ENCODE measurements at regions not wholly inside any gene's neighbourhood (a gene's known extent, or its start where the extent isn't known, plus 50 kb on each side); places are given as distances from the start of the nearest gene placed in this dataset.

DNA sequence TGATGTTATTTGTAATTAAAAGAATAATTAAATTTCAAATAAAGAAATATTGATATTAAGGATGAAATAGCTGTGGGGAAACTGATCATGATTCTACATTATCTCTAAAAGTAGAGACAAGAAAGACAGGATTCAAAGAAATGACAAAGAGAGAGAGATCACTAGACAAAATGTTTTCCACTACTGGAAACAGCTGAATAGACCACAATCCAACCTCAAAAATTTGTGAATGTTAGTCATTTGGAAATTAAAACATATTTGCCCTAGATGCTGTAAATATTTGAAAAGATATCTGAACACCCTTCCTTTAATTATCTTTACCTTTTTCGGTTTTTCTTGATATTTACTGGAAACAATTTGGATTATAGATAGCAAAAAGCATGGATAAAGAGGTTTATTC, 414.9 kb downstream of the CENPC start:
- ChIA-PET CTCF (no interaction called here), POLR2A (no interaction called here)
- Histone ChIP-seq H3K4me3 (ENCODE audit: low read depth, low read length) (no peak overlapping the region), H3K27me3 (ENCODE audit: control insufficient read depth, insufficient read depth, low read length) (no peaks in the 10 kb centered on the region), H3K27ac (ENCODE audit: low read depth, low read length) (no peak overlapping the region), H3K9me3 (ENCODE audit: control insufficient read depth, insufficient read depth, low read length) (no peaks in the 10 kb centered on the region; the same call in 1 of the 2 replicates)
- TF ChIP-seq, protein P1, sequence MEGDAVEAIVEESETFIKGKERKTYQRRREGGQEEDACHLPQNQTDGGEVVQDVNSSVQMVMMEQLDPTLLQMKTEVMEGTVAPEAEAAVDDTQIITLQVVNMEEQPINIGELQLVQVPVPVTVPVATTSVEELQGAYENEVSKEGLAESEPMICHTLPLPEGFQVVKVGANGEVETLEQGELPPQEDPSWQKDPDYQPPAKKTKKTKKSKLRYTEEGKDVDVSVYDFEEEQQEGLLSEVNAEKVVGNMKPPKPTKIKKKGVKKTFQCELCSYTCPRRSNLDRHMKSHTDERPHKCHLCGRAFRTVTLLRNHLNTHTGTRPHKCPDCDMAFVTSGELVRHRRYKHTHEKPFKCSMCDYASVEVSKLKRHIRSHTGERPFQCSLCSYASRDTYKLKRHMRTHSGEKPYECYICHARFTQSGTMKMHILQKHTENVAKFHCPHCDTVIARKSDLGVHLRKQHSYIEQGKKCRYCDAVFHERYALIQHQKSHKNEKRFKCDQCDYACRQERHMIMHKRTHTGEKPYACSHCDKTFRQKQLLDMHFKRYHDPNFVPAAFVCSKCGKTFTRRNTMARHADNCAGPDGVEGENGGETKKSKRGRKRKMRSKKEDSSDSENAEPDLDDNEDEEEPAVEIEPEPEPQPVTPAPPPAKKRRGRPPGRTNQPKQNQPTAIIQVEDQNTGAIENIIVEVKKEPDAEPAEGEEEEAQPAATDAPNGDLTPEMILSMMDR (IDR thresholded peaks at IDR 0.05; ENCODE audit: low read depth, low read length) = no peak
- no peak for DNase-seq (ENCODE audit: low read depth, low spot score)

GRCh38 chr4:67126570-67126969, 418.7 kb downstream of the CENPC start:
- TF ChIP-seq, protein P1 (IDR thresholded peaks at IDR 0.05; ENCODE audit: low read depth, low read length) = no peak
- CTCF ChIA-PET = no interaction called here
- no peaks in the 10 kb centered on the region for H3K9me3 ChIP-seq (ENCODE audit: control insufficient read depth, insufficient read depth, low read length)
- H3K27ac ChIP-seq (ENCODE audit: low read depth, low read length) = no peak overlapping the region
- H3K27me3 ChIP-seq (ENCODE audit: control insufficient read depth, insufficient read depth, low read length) = no peaks in the 10 kb centered on the region
- H3K4me3 ChIP-seq (ENCODE audit: low read depth, low read length) = no peak overlapping the region
- POLR2A ChIA-PET = no interaction called here
- no peak for DNase-seq (ENCODE audit: low read depth, low spot score)

DNA sequence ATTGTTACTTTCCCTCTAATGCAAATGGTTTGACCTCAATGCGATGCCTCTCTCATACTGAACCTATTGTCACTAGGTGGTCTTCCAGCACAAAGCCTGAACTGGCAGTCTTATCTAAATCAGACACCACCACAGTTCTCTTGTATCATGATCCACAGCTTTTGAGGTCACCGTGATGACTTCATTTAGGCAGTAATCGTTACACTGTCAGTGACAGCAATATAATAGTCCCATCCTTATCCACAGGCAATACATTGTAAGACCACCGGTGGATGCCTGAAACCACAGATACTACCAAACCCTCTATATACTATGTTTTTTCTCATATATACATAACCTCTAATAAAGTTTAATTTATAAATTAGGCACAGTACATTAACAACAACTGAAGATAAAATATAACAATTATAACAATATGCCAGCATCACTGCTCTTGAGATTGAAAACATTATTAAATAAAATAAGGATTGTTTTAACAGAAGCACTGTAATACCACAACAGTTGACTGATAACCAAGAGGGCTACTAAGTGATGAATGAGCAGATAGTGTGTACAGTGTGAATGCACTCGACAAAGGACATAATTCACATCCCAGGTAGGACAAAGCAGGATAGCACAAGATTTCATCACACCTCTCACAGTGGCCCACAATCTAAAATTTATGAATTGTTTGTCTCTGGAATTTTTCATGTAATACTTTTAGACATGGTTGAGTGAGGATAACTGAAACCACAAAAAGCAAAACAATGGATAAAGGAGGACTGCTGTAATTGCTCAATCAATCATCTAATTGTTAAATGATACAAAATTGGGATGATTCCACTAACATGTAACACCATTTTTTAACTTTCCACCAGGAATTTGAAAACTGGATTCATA, 419.4 kb downstream of the CENPC start:
- TF ChIP-seq, protein P1 (IDR thresholded peaks at IDR 0.05; ENCODE audit: low read depth, low read length) = no peak
- no peaks in the 10 kb centered on the region for H3K9me3 ChIP-seq (ENCODE audit: control insufficient read depth, insufficient read depth, low read length)
- no peak for DNase-seq (ENCODE audit: low read depth, low spot score)
- CTCF ChIA-PET = no interaction called here
- no peak overlapping the region for H3K4me3 ChIP-seq (ENCODE audit: low read depth, low read length)
- no peak overlapping the region for H3K27ac ChIP-seq (ENCODE audit: low read depth, low read length)
- POLR2A ChIA-PET = no interaction called here
- no peaks in the 10 kb centered on the region for H3K27me3 ChIP-seq (ENCODE audit: control insufficient read depth, insufficient read depth, low read length)

DNA sequence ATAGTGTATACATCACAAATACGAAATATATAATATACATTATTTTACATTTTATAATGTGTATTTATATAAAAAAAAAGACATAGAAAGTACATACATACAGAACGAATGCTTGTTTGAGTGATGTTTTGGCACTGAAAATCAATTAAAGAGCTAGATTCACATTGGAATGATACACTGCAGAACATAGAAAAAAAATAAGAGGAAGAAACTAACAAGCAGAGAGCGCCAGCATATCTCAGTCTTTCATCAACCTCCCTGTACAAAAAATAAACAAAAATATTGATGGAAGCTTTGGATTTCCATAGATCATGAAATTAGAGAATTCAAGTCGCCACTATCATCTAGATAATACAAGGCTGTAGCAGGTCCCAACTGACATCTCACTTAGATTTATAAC, 420.6 kb downstream of the CENPC start:
- Histone ChIP-seq H3K9me3 (ENCODE audit: control insufficient read depth, insufficient read depth, low read length) (no peaks in the 10 kb centered on the region), H3K27ac (ENCODE audit: low read depth, low read length) (no peak overlapping the region), H3K27me3 (ENCODE audit: control insufficient read depth, insufficient read depth, low read length) (no peaks in the 10 kb centered on the region), H3K4me3 (ENCODE audit: low read depth, low read length) (no peak overlapping the region)
- CTCF ChIA-PET = no interaction called here
- TF ChIP-seq, protein P1 (IDR thresholded peaks at IDR 0.05; ENCODE audit: low read depth, low read length) = no peak
- no peak for DNase-seq (ENCODE audit: low read depth, low spot score)
- POLR2A ChIA-PET = no interaction called here

GRCh38 chr4:67122029-67122428, 423.3 kb downstream of the CENPC start:
- Histone ChIP-seq H3K9me3 (ENCODE audit: control insufficient read depth, insufficient read depth, low read length) (no peaks in the 10 kb centered on the region; the same call in 1 of the 2 replicates), H3K27ac (ENCODE audit: low read depth, low read length) (no peak overlapping the region), H3K27me3 (ENCODE audit: control insufficient read depth, insufficient read depth, low read length) (no peaks in the 10 kb centered on the region), H3K4me3 (ENCODE audit: low read depth, low read length) (no peak overlapping the region)
- no peak for DNase-seq (ENCODE audit: low read depth, low spot score)
- TF ChIP-seq, protein P1 (IDR thresholded peaks at IDR 0.05; ENCODE audit: low read depth, low read length) = no peak
- ChIA-PET POLR2A (no interaction called here), CTCF (no interaction called here)

Measured in AG04450 (cell line).